Left lobe of liver (tissue), 2 donors: ENCODE measurements at regions not wholly inside any gene's neighbourhood (a gene's known extent, or its start where the extent isn't known, plus 50 kb on each side); places are given as distances from the start of the nearest gene placed in this dataset.

Experiments
- ATAC-seq: fragments of 200-7000 bp; cut with Tn5 transposase; one replicate; pipeline ENCODE4 v1.9.1; 2020; ENCODE audit warnings: mild to moderate bottlenecking, moderate library complexity
- DNase-seq: peaks from one replicate; pipeline ENCODE4 v3.0.0-alpha.2; 2020; ENCODE audit warnings: low spot score
- donor health status: DM: no; HTN: no; CAD: no; lungs with moderate emphysema.
- donor health status: DM: no; HTN: yes; CAD: no.

- peak; percentile 46 for DNase-seq
Observed at GRCh38 chr1:208298593-208299269, 54.5 kb upstream of the PLXNA2 start.

GRCh38 chr1:208300084-208300770, 56.0 kb upstream of the PLXNA2 start:
- DNase-seq: no peak

More at GRCh38 chr1:208298593-208299269, 54.5 kb upstream of the PLXNA2 start:
- peak; percentile 53 for ATAC-seq

GRCh38 chr1:208302699-208303238, 58.6 kb upstream of the PLXNA2 start:
- DNase-seq: no peak

More at GRCh38 chr1:208300084-208300770, 56.0 kb upstream of the PLXNA2 start:
- ATAC-seq: no peak

GRCh38 chr1:208303743-208304712, 59.8 kb upstream of the PLXNA2 start:
- no peak for ATAC-seq
- no peak for DNase-seq

More at GRCh38 chr1:208302699-208303238, 58.6 kb upstream of the PLXNA2 start:
- no peak for ATAC-seq

- ATAC-seq (no peak), DNase-seq (no peak)
Observed at GRCh38 chr1:208308221-208308620, 64.0 kb upstream of the PLXNA2 start.

GRCh38 chr1:208309771-208310170, 65.6 kb upstream of the PLXNA2 start:
- DNase-seq: no peak
- ATAC-seq: no peak

GRCh38 chr1:208312706-208313105, 68.5 kb upstream of the PLXNA2 start:
- no peak for ATAC-seq
- DNase-seq: no peak

GRCh38 chr1:208314431-208314830, 70.2 kb upstream of the PLXNA2 start:
- DNase-seq (no peak), ATAC-seq (no peak)

GRCh38 chr1:208318150-208318734, 74.1 kb upstream of the PLXNA2 start:
- ATAC-seq (no peak), DNase-seq (no peak)

GRCh38 chr1:208324005-208324404, 79.8 kb upstream of the PLXNA2 start:
- DNase-seq: no peak
- no peak for ATAC-seq

- ATAC-seq: no peak
- DNase-seq: no peak
Observed at GRCh38 chr1:208326033-208326432, 81.8 kb upstream of the PLXNA2 start.

GRCh38 chr1:208329300-208329699, 85.1 kb upstream of the PLXNA2 start:
- ATAC-seq (no peak), DNase-seq (no peak)

GRCh38 chr1:208332036-208332773, 88.0 kb upstream of the PLXNA2 start:
- ATAC-seq (peak; percentile 90), DNase-seq (no peak)

GRCh38 chr1:208332774-208333126, 88.6 kb upstream of the PLXNA2 start:
- no peak for ATAC-seq
- DNase-seq: no peak

GRCh38 chr1:208333676-208334075, 89.5 kb upstream of the PLXNA2 start:
- ATAC-seq (no peak), DNase-seq (no peak)

GRCh38 chr1:208335371-208336136, 91.4 kb upstream of the PLXNA2 start:
- DNase-seq: no peak

GRCh38 chr1:208336137-208336518, 91.9 kb upstream of the PLXNA2 start:
- no peak for ATAC-seq
- no peak for DNase-seq

More at GRCh38 chr1:208335371-208336136, 91.4 kb upstream of the PLXNA2 start:
- ATAC-seq: no peak

- ATAC-seq: no peak
- DNase-seq: no peak
Observed at GRCh38 chr1:208339911-208340310, 95.7 kb upstream of the PLXNA2 start.

- no peak for DNase-seq
- ATAC-seq: no peak
Observed at GRCh38 chr1:208343226-208343625, 99.0 kb upstream of the PLXNA2 start.
